ENCODE measurements at regions not wholly inside any gene's neighbourhood (a gene's known extent, or its start where the extent isn't known, plus 50 kb on each side); places are given as distances from the start of the nearest gene placed in this dataset.

GRCh38 chr12:24746864-24747263 lies 202.0 kb downstream of the BCAT1 start:
- dilution Hi-C loops (cut with MboI; ENCODE audit: extremely low pct_ligation_motif_present, low sequenced_read_pairs), result no loop called here
- CTCF ChIA-PET, result no interaction called here
- no peak overlapping the region for H3K4me2 ChIP-seq (ENCODE audit: insufficient read depth, low read length)
- FAIRE-seq, result no peak
- no peaks in the 10 kb centered on the region for H3K9me3 ChIP-seq (replicated peaks; ENCODE audit: control insufficient read depth, insufficient read depth, low read length)
- POLR2A ChIA-PET, result no interaction called here
- TF ChIP-seq EZH2 (IDR thresholded peaks at IDR 0.05; ENCODE audit: borderline replicate concordance, low read depth, low read length, severe bottlenecking), result no peak
- TF ChIP-seq CTCF (IDR thresholded peaks at IDR 0.05; ENCODE audit: extremely low read depth in 1 of 2, insufficient read depth in 1 of 2, low read depth in 1 of 2, low read length in 2 of 2), result no peak
- no peak for TF ChIP-seq JUN (IDR thresholded peaks at IDR 0.05; ENCODE audit: borderline replicate concordance, insufficient read depth, insufficient read length, low read depth)
- TF ChIP-seq POLR2A (IDR thresholded peaks at IDR 0.05; ENCODE audit: low read depth, low read length), result no peak
- no peak for TF ChIP-seq FOS (IDR thresholded peaks at IDR 0.05; ENCODE audit: borderline replicate concordance, insufficient read depth, low read length)
- no peak for TF ChIP-seq GATA2 (IDR thresholded peaks at IDR 0.05; ENCODE audit: insufficient read depth, insufficient read length, low read depth, low read length)
- TF ChIP-seq MYC (IDR thresholded peaks at IDR 0.05; ENCODE audit: low read depth, low read length), result no peak
- no peak for TF ChIP-seq POLR2AphosphoS5 (IDR thresholded peaks at IDR 0.05; ENCODE audit: insufficient read depth, low read depth, low read length)
- TF ChIP-seq MAX (IDR thresholded peaks at IDR 0.05; ENCODE audit: insufficient read depth, insufficient read length), result no peak
- intact Hi-C loops (cut with micrococcal nuclease), result no loop called here
- no peaks in the 10 kb centered on the region for H4K20me1 ChIP-seq (replicated peaks; ENCODE audit: control insufficient read depth, extremely low read depth, insufficient read depth, low read length)
- no peak for DNase-seq (ENCODE audit: low read depth, low spot score)
- no peaks in the 10 kb centered on the region for H3K79me2 ChIP-seq (ENCODE audit: control insufficient read depth, insufficient read depth, low read length)
- no peak overlapping the region for H3K4me3 ChIP-seq (replicated peaks in 1 of 3; ENCODE audit: insufficient read depth in 1 of 3, low read depth in 1 of 3, low read length in 3 of 3)
- no peak overlapping the region for H2AFZ ChIP-seq (ENCODE audit: low read depth, low read length)
- peaks cover 2 to 3% of the 10 kb centered on the region in 2 experiments for H3K27me3 ChIP-seq (ENCODE audit: control insufficient read depth in 2 of 2, insufficient read depth in 2 of 2, low read length in 2 of 2)
- H3K9ac ChIP-seq (replicated peaks; ENCODE audit: extremely low read depth, insufficient read depth, low read length), result no peak overlapping the region
- BruUV-seq (replicated peaks), result no TSS peak
- no peaks in the 10 kb centered on the region for H3K9me1 ChIP-seq (replicated peaks; ENCODE audit: control insufficient read depth, extremely low read depth, insufficient read depth, low read length)
- H3K36me3 ChIP-seq (ENCODE audit: control insufficient read depth in 2 of 2, extremely low read depth in 1 of 2, insufficient read depth in 2 of 2, low read length in 2 of 2), result no peaks in the 10 kb centered on the region
- no peak overlapping the region for H3K27ac ChIP-seq (ENCODE audit: insufficient read depth, low read depth, low read length)
- no peaks in the 10 kb centered on the region for H3K4me1 ChIP-seq (ENCODE audit: control insufficient read depth, extremely low read depth, insufficient read depth, low read length)
